OCI-LY1 (cell line): ENCODE measurements at regions not wholly inside any gene's neighbourhood (a gene's known extent, or its start where the extent isn't known, plus 50 kb on each side); places are given as distances from the start of the nearest gene placed in this dataset.

Source experiments
- H2AFZ ChIP-seq: fragments of 200-600 bp; sonication (generic), shearing (Covaris generic); 2 replicates; pipeline ENCODE4 v1.6.0; 2014; ENCODE audit warnings: antibody characterized with exemption, mild to moderate bottlenecking, low read length
- H3F3A ChIP-seq: fragments of 200-600 bp; sonication (generic), shearing (Covaris generic); 2 replicates; pipeline ENCODE4 v1.6.0; 2014; ENCODE audit warnings: mild to moderate bottlenecking, antibody characterized with exemption, low read length, moderate library complexity; ENCODE audit not compliant: insufficient read depth
- H3K27ac ChIP-seq: fragments of 200-600 bp; sonication (generic); 2 replicates; pipeline ENCODE4 v1.5.1; 2014; ENCODE audit warnings: low read length, mixed run types, mild to moderate bottlenecking, low read depth; ENCODE audit not compliant: poor library complexity, severe bottlenecking
- H3K27me3 ChIP-seq: fragments of 200-600 bp; sonication (generic); 2 replicates; pipeline ENCODE4 v1.6.0; 2014; ENCODE audit warnings: antibody characterized with exemption, mild to moderate bottlenecking, low read length, moderate library complexity; ENCODE audit not compliant: insufficient read depth
- H3K36me3 ChIP-seq: fragments of 200-600 bp; sonication (generic); 2 replicates; pipeline ENCODE4 v1.6.1; 2014; ENCODE audit warnings: mild to moderate bottlenecking, antibody characterized with exemption, low read length, moderate library complexity, mixed read lengths; ENCODE audit not compliant: insufficient read depth
- H3K4me1 ChIP-seq: fragments of 200-600 bp; sonication (generic); 2 replicates; pipeline ENCODE4 v1.5.1; 2014; ENCODE audit warnings: mild to moderate bottlenecking, low read length, moderate library complexity; ENCODE audit not compliant: insufficient read depth, severe bottlenecking
- H3K4me2 ChIP-seq: fragments of 200-600 bp; sonication (generic), shearing (Covaris generic); 2 replicates; pipeline ENCODE4 v1.6.1; 2014; ENCODE audit warnings: low read length
- H3K4me3 ChIP-seq: fragments of 200-600 bp; sonication (generic); 2 replicates; pipeline ENCODE4 v1.5.1; 2014; ENCODE audit warnings: low read length, low read depth, mild to moderate bottlenecking, mixed read lengths; ENCODE audit not compliant: poor library complexity, severe bottlenecking
- H3K79me2 ChIP-seq: fragments of 200-600 bp; shearing (Covaris generic); 2 replicates; pipeline ENCODE4 v1.6.1; 2016; ENCODE audit warnings: mixed run types, low read length, mixed read lengths; ENCODE audit not compliant: insufficient read depth
- H3K9ac ChIP-seq: fragments of 200-600 bp; sonication (generic), shearing (Covaris generic); 2 replicates; pipeline ENCODE4 v1.6.1; 2014; ENCODE audit warnings: mild to moderate bottlenecking, low read length, mixed read lengths
- H3K9me2 ChIP-seq: fragments of 200-600 bp; sonication (generic), shearing (Covaris generic); 2 replicates; pipeline ENCODE4 v1.6.1; 2014; ENCODE audit warnings: low read depth, mild to moderate bottlenecking, low read length, mixed read lengths
- H3K9me3 ChIP-seq: fragments of 200-600 bp; shearing (Covaris generic); 2 replicates; pipeline ENCODE4 v1.6.1; 2014; ENCODE audit warnings: low read length, mixed read lengths
- H4K20me1 ChIP-seq: fragments of 200-600 bp; sonication (generic), shearing (Covaris generic); 2 replicates; pipeline ENCODE4 v1.6.0; 2016; ENCODE audit warnings: mild to moderate bottlenecking, low read length; ENCODE audit not compliant: insufficient read depth
- CTCF ChIP-seq: fragments of 200-600 bp; sonication (generic), shearing (Covaris generic); IDR thresholded peaks from 2 replicates; pipeline ENCODE4 v1.5.1; 2017; ENCODE audit warnings: mild to moderate bottlenecking, antibody characterized with exemption, low read length, moderate library complexity, mixed read lengths
- EZH2 ChIP-seq: fragments of 200-600 bp; sonication (generic), shearing (Covaris generic); IDR thresholded peaks from 2 replicates; pipeline ENCODE4 v1.8.0; 2017; ENCODE audit warnings: borderline replicate concordance, mixed run types, mild to moderate bottlenecking, antibody characterized with exemption, low read length, moderate library complexity, mixed read lengths

DNA sequence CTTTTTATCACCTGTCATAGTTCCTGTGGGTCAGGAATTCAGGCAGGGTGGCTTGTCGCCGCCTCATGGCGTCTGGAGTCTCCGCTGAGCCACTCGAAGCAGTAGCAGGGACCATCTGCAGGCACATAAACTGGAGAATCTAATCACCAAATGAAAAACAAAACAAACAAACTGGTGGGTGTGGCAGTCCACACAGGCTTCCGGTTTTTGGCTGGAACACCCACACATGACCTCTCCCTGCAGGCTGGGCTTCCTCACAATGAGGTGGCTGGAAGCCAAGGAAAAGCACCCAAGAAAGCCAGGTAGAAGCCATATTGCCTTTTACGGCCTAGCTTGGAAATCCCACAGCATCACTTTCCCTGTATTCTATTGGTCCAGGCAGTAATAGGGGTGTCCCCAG, 197.0 kb downstream of the SYK start:
- no peaks in the 10 kb centered on the region for H3K9me2 ChIP-seq
- no peak overlapping the region for H3K27ac ChIP-seq
- no peaks in the 10 kb centered on the region for H3F3A ChIP-seq
- H3K9ac ChIP-seq, result no peak overlapping the region
- no peaks in the 10 kb centered on the region for H4K20me1 ChIP-seq
- H2AFZ ChIP-seq, result no peak overlapping the region
- TF ChIP-seq EZH2 (no peak), CTCF (no peak)
- H3K79me2 ChIP-seq, result no peaks in the 10 kb centered on the region
- H3K4me1 ChIP-seq, result no peaks in the 10 kb centered on the region
- no peaks in the 10 kb centered on the region for H3K9me3 ChIP-seq
- H3K4me2 ChIP-seq, result no peak overlapping the region
- H3K4me3 ChIP-seq, result no peak overlapping the region
- no peaks in the 10 kb centered on the region for H3K27me3 ChIP-seq
- no peaks in the 10 kb centered on the region for H3K36me3 ChIP-seq

DNA sequence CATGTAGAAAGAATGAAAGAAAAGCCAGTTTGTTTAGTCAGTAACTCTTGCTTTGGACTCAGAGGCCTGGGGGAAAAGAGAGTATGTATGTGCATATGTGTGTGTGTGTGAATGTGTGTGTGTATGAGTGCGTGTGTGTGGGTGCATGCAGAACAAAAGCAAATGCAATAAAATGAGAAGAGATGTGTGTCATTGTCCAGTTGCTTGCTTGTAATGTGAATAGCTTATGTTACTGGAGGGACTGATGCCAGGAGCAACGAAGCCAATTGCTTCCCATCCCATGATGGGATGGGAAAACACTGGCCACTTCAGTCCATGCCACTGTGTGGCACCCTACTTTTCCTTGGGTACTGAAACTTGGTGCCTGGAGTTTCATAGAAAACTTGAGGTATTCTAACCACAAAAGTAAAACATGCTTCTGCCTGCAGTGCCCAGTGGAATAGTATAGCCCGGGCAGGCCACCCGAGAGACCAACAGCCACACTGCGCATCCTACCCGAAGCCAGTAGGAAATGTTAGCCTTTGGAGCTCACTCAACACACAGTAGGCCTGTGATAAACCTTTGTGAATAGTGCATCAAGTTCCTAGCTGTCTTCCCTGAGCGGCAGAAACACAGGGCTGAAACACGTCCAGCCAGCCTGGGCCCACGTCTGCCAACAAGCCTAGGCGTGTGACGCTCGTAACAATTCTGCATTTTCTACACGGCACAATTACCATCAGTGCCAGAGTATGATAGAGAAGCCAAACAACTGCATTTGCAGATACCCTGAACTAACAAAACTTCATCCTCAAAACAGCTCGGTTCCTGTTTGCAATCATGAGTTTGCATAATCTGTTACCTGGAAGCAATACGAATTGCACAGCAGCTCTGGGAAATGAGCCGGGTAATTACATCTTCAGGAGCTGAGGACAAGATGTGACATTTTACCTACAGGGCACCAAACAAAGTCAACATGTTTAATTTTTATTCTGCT, 198.1 kb downstream of the SYK start:
- Histone ChIP-seq H3K36me3 (no peaks in the 10 kb centered on the region), H3K4me3 (no peak overlapping the region), H3K9me3 (no peaks in the 10 kb centered on the region), H3K27ac (no peak overlapping the region), H3K4me2 (no peak overlapping the region), H3K79me2 (no peaks in the 10 kb centered on the region), H3K9ac (no peak overlapping the region), H2AFZ (no peak overlapping the region), H3K9me2 (no peaks in the 10 kb centered on the region), H3K4me1 (no peaks in the 10 kb centered on the region), H3F3A (no peaks in the 10 kb centered on the region), H4K20me1 (no peaks in the 10 kb centered on the region), H3K27me3 (no peaks in the 10 kb centered on the region)
- TF ChIP-seq EZH2 (no peak), CTCF (no peak)

DNA sequence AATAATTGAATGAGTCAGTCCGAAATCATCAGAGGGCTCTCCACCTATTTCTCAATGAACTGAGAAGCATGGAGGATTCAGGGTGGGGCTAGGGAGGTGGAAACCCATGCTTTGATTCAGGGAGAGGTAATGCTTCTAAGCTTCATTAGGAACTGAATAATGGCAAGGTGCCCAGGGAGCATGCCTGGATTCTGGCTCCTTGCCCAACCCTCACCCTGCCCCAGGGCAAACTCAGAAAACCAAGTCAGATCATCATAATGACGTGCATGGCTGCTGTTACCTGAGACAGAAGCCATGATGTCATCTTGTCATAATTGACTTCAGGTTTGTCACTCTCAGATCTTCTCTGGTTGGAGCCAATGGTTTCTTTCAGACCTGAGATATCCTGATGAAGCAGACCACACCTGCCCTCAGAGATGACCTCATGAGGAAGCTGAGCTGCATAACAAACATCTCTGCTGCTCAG, 199.6 kb downstream of the SYK start:
- no peaks in the 10 kb centered on the region for H3K79me2 ChIP-seq
- no peak overlapping the region for H3K27ac ChIP-seq
- no peaks in the 10 kb centered on the region for H3K36me3 ChIP-seq
- H3K9ac ChIP-seq, result no peak overlapping the region
- H3K4me3 ChIP-seq, result no peak overlapping the region
- H3K27me3 ChIP-seq, result no peaks in the 10 kb centered on the region
- H4K20me1 ChIP-seq, result no peaks in the 10 kb centered on the region
- no peak overlapping the region for H2AFZ ChIP-seq
- H3K9me2 ChIP-seq, result no peaks in the 10 kb centered on the region
- H3F3A ChIP-seq, result no peaks in the 10 kb centered on the region
- no peaks in the 10 kb centered on the region for H3K4me1 ChIP-seq
- no peak overlapping the region for H3K4me2 ChIP-seq
- H3K9me3 ChIP-seq, result no peaks in the 10 kb centered on the region
- no peak for TF ChIP-seq EZH2
- no peak for TF ChIP-seq CTCF
